ENCODE measurements at regions not wholly inside any gene's neighbourhood (a gene's known extent, or its start where the extent isn't known, plus 50 kb on each side); places are given as distances from the start of the nearest gene placed in this dataset.

DNA sequence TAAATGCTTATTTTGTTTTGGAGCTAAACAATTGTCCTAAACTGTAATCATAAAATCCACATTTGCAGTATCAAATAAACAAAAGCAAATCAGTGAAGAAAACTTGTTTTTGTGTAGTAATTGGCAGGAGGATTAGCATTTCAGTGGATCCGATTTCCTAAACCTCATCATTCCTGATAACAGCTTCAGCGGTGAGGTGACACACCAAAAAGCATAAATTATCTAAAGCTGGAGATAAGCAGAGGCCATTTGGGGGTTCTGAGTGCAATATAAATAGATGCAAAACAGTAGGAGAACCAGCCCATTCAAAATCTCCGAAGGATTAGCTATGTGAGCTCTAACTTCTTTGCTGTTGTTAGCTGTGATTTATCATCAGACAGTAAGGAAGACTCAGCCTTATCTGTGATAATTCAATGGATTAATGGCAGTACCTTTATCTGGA, 235.8 kb downstream of the EPHA7 start:
- Histone ChIP-seq H4K5ac (ENCODE audit: insufficient read length, low read depth, low read length) (no peak overlapping the region), H3K9ac (replicated peaks in 1 of 4; ENCODE audit: extremely low read depth in 1 of 4, low read depth in 3 of 4, low read length in 3 of 4) (no peak overlapping the region), H4K91ac (replicated peaks; ENCODE audit: insufficient read length, low read length) (no peak overlapping the region), H2BK20ac (ENCODE audit: low read length) (no peak overlapping the region), H2BK120ac (replicated peaks; ENCODE audit: low read depth, low read length) (no peak overlapping the region), H3K9me3 (ENCODE audit: insufficient read depth in 2 of 2, low read depth in 1 of 2, low read length in 1 of 2) (no peaks in the 10 kb centered on the region), H3K18ac (ENCODE audit: extremely low read depth, low read length) (no peak overlapping the region), H3K36me3 (ENCODE audit: control insufficient read depth in 2 of 4, insufficient read depth in 4 of 4, low read length in 3 of 4) (no peaks in the 10 kb centered on the region), H3K27me3 (replicated peaks in 1 of 4; ENCODE audit: control insufficient read depth in 3 of 4, extremely low read depth in 1 of 4, insufficient read depth in 3 of 4, low read length in 3 of 4) (no peaks in the 10 kb centered on the region), H2AK5ac (ENCODE audit: low read depth, low read length) (no peak overlapping the region), H3K14ac (ENCODE audit: insufficient read length) (no peak overlapping the region), H3K79me2 (ENCODE audit: control insufficient read depth in 1 of 2, insufficient read depth in 2 of 2, low read length in 2 of 2) (no peaks in the 10 kb centered on the region), H3K23ac (ENCODE audit: insufficient read length) (no peak overlapping the region), H3K4me3 (ENCODE audit: extremely low read depth in 1 of 4, insufficient read depth in 2 of 4, low read depth in 3 of 4, low read length in 4 of 4) (no peak overlapping the region), H2BK5ac (ENCODE audit: low read depth, low read length) (no peak overlapping the region), H3K4ac (replicated peaks; ENCODE audit: insufficient read length, low read depth, low read length) (no peak overlapping the region), H3K56ac (replicated peaks; ENCODE audit: insufficient read length, low read depth, low read length) (no peak overlapping the region), H3K4me1 (replicated peaks in 1 of 4; ENCODE audit: control insufficient read depth in 3 of 4, insufficient read depth in 4 of 4, low read length in 3 of 4) (no peaks in the 10 kb centered on the region), H2AFZ (ENCODE audit: low read length) (peak overlapping the region; percentile 35; the same call in 1 of the 2 replicates), H3K79me1 (ENCODE audit: low read depth, low read length) (no peaks in the 10 kb centered on the region), H2BK15ac (ENCODE audit: low read length) (no peak overlapping the region), H4K8ac (ENCODE audit: extremely low read depth, insufficient read depth, low read length) (no peak overlapping the region), H3K23me2 (ENCODE audit: low read depth, low read length) (no peaks in the 10 kb centered on the region), H2BK12ac (ENCODE audit: low read depth, low read length) (no peak overlapping the region), H3K27ac (ENCODE audit: low read depth, low read length) (no peak overlapping the region), H4K20me1 (replicated peaks in 1 of 2; ENCODE audit: control insufficient read depth in 1 of 2, insufficient read depth in 2 of 2, low read length in 2 of 2) (no peaks in the 10 kb centered on the region), H3K4me2 (ENCODE audit: insufficient read depth in 1 of 2, low read depth in 2 of 2, low read length in 2 of 2) (no peak overlapping the region)
- ChIA-PET POLR2A (ENCODE audit: partially characterized antibody) (no interaction called here), CTCF (ENCODE audit: partially characterized antibody) (no interaction called here)
- no peak for FAIRE-seq
- 67% methylated on average over 3 of the region's 3 CpGs; no CpG with 5 or more reads in 1 of the 2 experiments for WGBS, 2 experiments (ENCODE audit: extremely low coverage in 1 of 2, insufficient coverage in 1 of 2, insufficient read length in 1 of 2, insufficient replicate concordance in 2 of 2, low coverage in 1 of 2, low lambda C conversion rate in 2 of 2, missing lambda C conversion rate in 1 of 2)
- no peak for DNase-seq (ENCODE audit: low read depth in 1 of 2, low spot score in 2 of 2)
- TF ChIP-seq BRCA1 (IDR thresholded peaks at IDR 0.05; ENCODE audit: low read depth, low read length), result no peak
- TF ChIP-seq, protein P1, sequence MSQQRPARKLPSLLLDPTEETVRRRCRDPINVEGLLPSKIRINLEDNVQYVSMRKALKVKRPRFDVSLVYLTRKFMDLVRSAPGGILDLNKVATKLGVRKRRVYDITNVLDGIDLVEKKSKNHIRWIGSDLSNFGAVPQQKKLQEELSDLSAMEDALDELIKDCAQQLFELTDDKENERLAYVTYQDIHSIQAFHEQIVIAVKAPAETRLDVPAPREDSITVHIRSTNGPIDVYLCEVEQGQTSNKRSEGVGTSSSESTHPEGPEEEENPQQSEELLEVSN (IDR thresholded peaks at IDR 0.05), result no peak
- TF ChIP-seq, protein P2, sequence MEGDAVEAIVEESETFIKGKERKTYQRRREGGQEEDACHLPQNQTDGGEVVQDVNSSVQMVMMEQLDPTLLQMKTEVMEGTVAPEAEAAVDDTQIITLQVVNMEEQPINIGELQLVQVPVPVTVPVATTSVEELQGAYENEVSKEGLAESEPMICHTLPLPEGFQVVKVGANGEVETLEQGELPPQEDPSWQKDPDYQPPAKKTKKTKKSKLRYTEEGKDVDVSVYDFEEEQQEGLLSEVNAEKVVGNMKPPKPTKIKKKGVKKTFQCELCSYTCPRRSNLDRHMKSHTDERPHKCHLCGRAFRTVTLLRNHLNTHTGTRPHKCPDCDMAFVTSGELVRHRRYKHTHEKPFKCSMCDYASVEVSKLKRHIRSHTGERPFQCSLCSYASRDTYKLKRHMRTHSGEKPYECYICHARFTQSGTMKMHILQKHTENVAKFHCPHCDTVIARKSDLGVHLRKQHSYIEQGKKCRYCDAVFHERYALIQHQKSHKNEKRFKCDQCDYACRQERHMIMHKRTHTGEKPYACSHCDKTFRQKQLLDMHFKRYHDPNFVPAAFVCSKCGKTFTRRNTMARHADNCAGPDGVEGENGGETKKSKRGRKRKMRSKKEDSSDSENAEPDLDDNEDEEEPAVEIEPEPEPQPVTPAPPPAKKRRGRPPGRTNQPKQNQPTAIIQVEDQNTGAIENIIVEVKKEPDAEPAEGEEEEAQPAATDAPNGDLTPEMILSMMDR (IDR thresholded peaks at IDR 0.05; ENCODE audit: control extremely low read depth in 1 of 3, insufficient read depth in 1 of 3, low read depth in 1 of 3, low read length in 3 of 3), result no peak
- TF ChIP-seq NANOG (IDR thresholded peaks at IDR 0.05; ENCODE audit: insufficient read depth, low read depth, low read length, poor library complexity, severe bottlenecking), result no peak
- no peak for TF ChIP-seq RAD21 (IDR thresholded peaks at IDR 0.05 in 1 of 2, conservative IDR thresholded peaks at IDR 0.05 in 1 of 2; ENCODE audit: low read depth in 2 of 2, low read length in 2 of 2)
- TF ChIP-seq CREB1 (IDR thresholded peaks at IDR 0.05), result no peak
- no peak for TF ChIP-seq EGR1 (IDR thresholded peaks at IDR 0.05; ENCODE audit: borderline replicate concordance, low read depth, low read length)
- TF ChIP-seq, protein P3, sequence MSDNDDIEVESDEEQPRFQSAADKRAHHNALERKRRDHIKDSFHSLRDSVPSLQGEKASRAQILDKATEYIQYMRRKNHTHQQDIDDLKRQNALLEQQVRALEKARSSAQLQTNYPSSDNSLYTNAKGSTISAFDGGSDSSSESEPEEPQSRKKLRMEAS (IDR thresholded peaks at IDR 0.05), result no peak
- TF ChIP-seq NRF1 (IDR thresholded peaks at IDR 0.05; ENCODE audit: low read depth, low read length), result no peak
- TF ChIP-seq EZH2 (IDR thresholded peaks at IDR 0.05; ENCODE audit: low read depth, low read length, severe bottlenecking), result no peak
- no peak for TF ChIP-seq POLR2A (IDR thresholded peaks at IDR 0.05; ENCODE audit: control extremely low read depth in 1 of 2, low read depth in 2 of 2, low read length in 2 of 2)

Data from H1 (cell line).